Endothelial cell of umbilical vein (primary cell): ENCODE measurements at regions not wholly inside any gene's neighbourhood (a gene's known extent, or its start where the extent isn't known, plus 50 kb on each side); places are given as distances from the start of the nearest gene placed in this dataset.

Source experiments
- BruUV-seq: library from RNA; stranded (reverse); fragments of 400-500 nt; replicated peaks from 2 replicates; lab custom pipeline; 2021; lab: Mats Ljungman, UMichigan
- CTCF ChIA-PET: fragments of 300-600, 350-600 bp; sonication (Branson Sonifier 250); formaldehyde crosslinking; loops from one replicate; lab custom pipeline; 2021; ENCODE audit warnings: antibody characterized with exemption, inconsistent platforms; lab: Charles Lee
- POLR2A ChIA-PET: fragments of 300-600, 350-600 bp; sonication (Branson Sonifier 250); formaldehyde crosslinking; loops from one replicate; lab custom pipeline; 2021; ENCODE audit warnings: antibody characterized with exemption, inconsistent platforms; lab: Charles Lee
- DNase-seq: peaks from one replicate; pipeline ENCODE4 v3.0.0-alpha.2; 2011; ENCODE audit warnings: low read depth, low spot score
- FAIRE-seq: peaks from 2 replicates; lab custom pipeline; 2011; peaks lifted over from hg19 to GRCh38; lab: Jason Lieb, UNC
- H2AFZ ChIP-seq: 2 replicates; pipeline ENCODE4 v1.6.0; 2012; ENCODE audit warnings: low read depth, low read length, control low read depth, inconsistent platforms
- H3K27ac ChIP-seq: 2 replicates; pipeline ENCODE4 v1.5.1; 2011; ENCODE audit warnings: low read depth, mild to moderate bottlenecking, control low read depth, low read length, moderate library complexity; ENCODE audit not compliant: insufficient read depth
- H3K27me3 ChIP-seq, 2 experiments: 2 replicates each; pipeline versions ENCODE4 v1.6.0 to v1.6.1; 2011; ENCODE audit warnings: low read length in 2 of 2, mixed read lengths in 1 of 2; ENCODE audit not compliant: control insufficient read depth in 2 of 2, insufficient read depth in 2 of 2
- H3K36me3 ChIP-seq, 2 experiments: 2 replicates in 1 of 2; 3 replicates in 1 of 2; pipeline ENCODE4 v1.5.1; 2011; ENCODE audit warnings: low read length in 2 of 2, mild to moderate bottlenecking in 1 of 2, moderate library complexity in 1 of 2; ENCODE audit not compliant: control insufficient read depth in 2 of 2, insufficient read depth in 2 of 2; ENCODE audit errors: extremely low read depth in 1 of 2
- H3K4me1 ChIP-seq: 3 replicates; pipeline ENCODE4 v1.5.1; 2011; ENCODE audit warnings: mild to moderate bottlenecking, low read length; ENCODE audit not compliant: control insufficient read depth, insufficient read depth; ENCODE audit errors: extremely low read depth
- H3K4me2 ChIP-seq: 2 replicates; pipeline ENCODE4 v1.6.1; 2011; ENCODE audit warnings: low read length, control low read depth, mixed read lengths; ENCODE audit not compliant: insufficient read depth
- H3K4me3 ChIP-seq, 3 experiments: fragments of 200-600 bp in 1 of 3; sonication (generic), shearing (Covaris generic) in 1 of 3; replicated peaks in 1 of 3; 2 replicates each; pipeline ENCODE4 v1.5.1; 2011 to 2016; ENCODE audit warnings: control low read depth in 3 of 3, low read length in 3 of 3, mild to moderate bottlenecking in 2 of 3, inconsistent platforms in 1 of 3, low read depth in 1 of 3, moderate library complexity in 1 of 3; ENCODE audit not compliant: insufficient read depth in 1 of 3
- H3K79me2 ChIP-seq: 2 replicates; pipeline ENCODE4 v1.6.0; 2012; ENCODE audit warnings: low read length, inconsistent platforms; ENCODE audit not compliant: control insufficient read depth, insufficient read depth
- H3K9ac ChIP-seq: replicated peaks from 2 replicates; pipeline ENCODE3; 2011; ENCODE audit warnings: low read length, control low read depth; ENCODE audit not compliant: insufficient read depth; ENCODE audit errors: extremely low read depth
- H3K9me1 ChIP-seq: replicated peaks from 3 replicates; pipeline ENCODE4 v1.6.0; 2011; ENCODE audit warnings: mild to moderate bottlenecking, low read length; ENCODE audit not compliant: control insufficient read depth, insufficient read depth; ENCODE audit errors: extremely low read depth
- H3K9me3 ChIP-seq: replicated peaks from 2 replicates; pipeline ENCODE4 v1.5.1; 2012; ENCODE audit warnings: low read length, inconsistent platforms; ENCODE audit not compliant: control insufficient read depth, insufficient read depth
- H4K20me1 ChIP-seq: replicated peaks from 2 replicates; pipeline ENCODE3; 2011; ENCODE audit warnings: mild to moderate bottlenecking, low read length; ENCODE audit not compliant: control insufficient read depth, insufficient read depth; ENCODE audit errors: extremely low read depth
- EZH2 ChIP-seq: IDR thresholded peaks from 2 replicates; pipeline ENCODE4 v1.6.1; 2012; ENCODE audit warnings: borderline replicate concordance, low read depth, mild to moderate bottlenecking, moderate library complexity, low read length, inconsistent platforms; ENCODE audit not compliant: severe bottlenecking
- FOS ChIP-seq: IDR thresholded peaks from 2 replicates; pipeline ENCODE4 v1.6.1; 2011; ENCODE audit warnings: mild to moderate bottlenecking, low read length, moderate library complexity, borderline replicate concordance; ENCODE audit not compliant: insufficient read depth
- GATA2 ChIP-seq: IDR thresholded peaks from 2 replicates; pipeline ENCODE4 v1.7.0; 2011; ENCODE audit warnings: low read depth, mild to moderate bottlenecking, moderate library complexity, mixed read lengths, low read length; ENCODE audit not compliant: insufficient read length, insufficient read depth
- JUN ChIP-seq: IDR thresholded peaks from 2 replicates; pipeline ENCODE4 v1.6.1; 2011; ENCODE audit warnings: borderline replicate concordance, low read depth; ENCODE audit not compliant: insufficient read length, insufficient read depth
- MAX ChIP-seq: IDR thresholded peaks from 2 replicates; pipeline ENCODE4 v1.6.1; 2011; ENCODE audit not compliant: insufficient read depth, insufficient read length
- MYC ChIP-seq: IDR thresholded peaks from one replicate; pipeline ENCODE4 v1.6.1; 2011; ENCODE audit warnings: mild to moderate bottlenecking, low read depth, low read length
- POLR2A ChIP-seq: IDR thresholded peaks from 2 replicates; pipeline ENCODE4 v1.6.1; 2012; ENCODE audit warnings: low read depth, mild to moderate bottlenecking, control low read depth, low read length
- POLR2AphosphoS5 ChIP-seq: IDR thresholded peaks from 2 replicates; pipeline ENCODE4 v1.6.1; 2012; ENCODE audit warnings: low read depth, mild to moderate bottlenecking, control low read depth, low read length, moderate library complexity; ENCODE audit not compliant: insufficient read depth
- dilution Hi-C: fragments of 300-500 bp; cut with MboI; formaldehyde crosslinking; loops from one replicate; pipeline ENCODE4 v1.15.0; 2019; ENCODE audit warnings: low sequenced_read_pairs; ENCODE audit not compliant: extremely low pct_ligation_motif_present
- intact Hi-C: fragments of 100-400 bp; cut with micrococcal nuclease; formaldehyde crosslinking; loops from one replicate; pipeline ENCODE4 v1.10.0; 2022
- TF ChIP-seq, protein P1 (sequence below), 2 donors: IDR thresholded peaks; 1 replicate in 1 of 2; 2 replicates in 1 of 2; pipeline ENCODE4 v1.5.1; 2011; ENCODE audit warnings: low read length in 2 of 2, mild to moderate bottlenecking in 2 of 2, moderate library complexity in 2 of 2, control low read depth in 1 of 2, inconsistent platforms in 1 of 2, low read depth in 1 of 2; ENCODE audit not compliant: insufficient read depth in 1 of 2; ENCODE audit errors: extremely low read depth in 1 of 2

- Histone ChIP-seq H3K4me1 (peaks cover 17% of the 10 kb centered on the region), H3K4me3 (no peak overlapping the region), H4K20me1 (no peaks in the 10 kb centered on the region), H3K9me1 (no peaks in the 10 kb centered on the region), H3K9ac (no peak overlapping the region), H2AFZ (no peak overlapping the region), H3K9me3 (no peaks in the 10 kb centered on the region), H3K4me2 (no peak overlapping the region), H3K27ac (no peak overlapping the region), H3K36me3 (no peaks in the 10 kb centered on the region), H3K79me2 (no peaks in the 10 kb centered on the region), H3K27me3 (no peaks in the 10 kb centered on the region)
- POLR2A ChIA-PET = no interaction called here
- DNase-seq (no peak), FAIRE-seq (no peak)
- dilution Hi-C loops = no loop called here
- CTCF ChIA-PET = interaction anchor here (0.9 kb wide), 1 partner anchor 339 kb away, joined by 3 read pairs; no protein-coding TSS in a partner anchor
- no TSS peak for BruUV-seq
- TF ChIP-seq GATA2 (no peak), POLR2AphosphoS5 (no peak)
- intact Hi-C loops = no loop called here
Observed at GRCh38 chr1:172863031-172863430, 187.7 kb downstream of the TNFSF18 start.

DNA sequence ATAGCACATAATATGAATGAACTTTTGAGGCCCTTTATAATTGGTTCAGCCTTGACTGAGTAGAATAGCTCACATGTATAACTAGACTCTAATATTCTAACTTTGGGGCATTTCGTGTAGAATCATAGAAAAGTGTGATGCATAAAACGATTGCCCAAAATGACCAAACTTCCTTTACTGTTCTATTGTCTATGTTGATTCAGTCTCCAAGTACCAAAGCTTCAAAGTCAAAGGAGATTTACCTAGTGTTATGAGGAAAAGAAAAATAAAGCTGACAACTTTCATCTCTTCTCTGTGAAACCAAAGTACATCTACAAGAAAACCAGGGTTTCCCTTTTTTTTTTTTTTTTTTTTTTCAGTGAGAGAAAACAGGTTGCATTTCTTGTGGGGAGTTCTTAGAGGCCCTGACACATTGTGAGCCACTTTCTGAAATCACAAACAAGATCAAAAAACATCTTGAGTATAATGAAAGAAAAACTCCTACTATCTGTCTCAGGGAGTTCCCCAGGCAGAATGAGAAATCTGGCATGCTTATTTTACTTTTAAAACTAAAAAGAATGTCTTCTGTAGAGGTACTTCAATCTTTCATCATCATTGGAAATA is 183.4 kb downstream of the TNFSF18 start:
- no peak overlapping the region for H3K4me2 ChIP-seq
- no peak overlapping the region for H3K4me3 ChIP-seq
- no peak overlapping the region for H3K9ac ChIP-seq
- H2AFZ ChIP-seq = no peak overlapping the region
- H3K9me3 ChIP-seq = no peaks in the 10 kb centered on the region
- TF ChIP-seq JUN = no peak
- no peak for TF ChIP-seq FOS
- TF ChIP-seq, protein P1, sequence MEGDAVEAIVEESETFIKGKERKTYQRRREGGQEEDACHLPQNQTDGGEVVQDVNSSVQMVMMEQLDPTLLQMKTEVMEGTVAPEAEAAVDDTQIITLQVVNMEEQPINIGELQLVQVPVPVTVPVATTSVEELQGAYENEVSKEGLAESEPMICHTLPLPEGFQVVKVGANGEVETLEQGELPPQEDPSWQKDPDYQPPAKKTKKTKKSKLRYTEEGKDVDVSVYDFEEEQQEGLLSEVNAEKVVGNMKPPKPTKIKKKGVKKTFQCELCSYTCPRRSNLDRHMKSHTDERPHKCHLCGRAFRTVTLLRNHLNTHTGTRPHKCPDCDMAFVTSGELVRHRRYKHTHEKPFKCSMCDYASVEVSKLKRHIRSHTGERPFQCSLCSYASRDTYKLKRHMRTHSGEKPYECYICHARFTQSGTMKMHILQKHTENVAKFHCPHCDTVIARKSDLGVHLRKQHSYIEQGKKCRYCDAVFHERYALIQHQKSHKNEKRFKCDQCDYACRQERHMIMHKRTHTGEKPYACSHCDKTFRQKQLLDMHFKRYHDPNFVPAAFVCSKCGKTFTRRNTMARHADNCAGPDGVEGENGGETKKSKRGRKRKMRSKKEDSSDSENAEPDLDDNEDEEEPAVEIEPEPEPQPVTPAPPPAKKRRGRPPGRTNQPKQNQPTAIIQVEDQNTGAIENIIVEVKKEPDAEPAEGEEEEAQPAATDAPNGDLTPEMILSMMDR (IDR thresholded peaks at IDR 0.05; ENCODE audit: extremely low read depth in 1 of 2, insufficient read depth in 1 of 2, low read depth in 1 of 2, low read length in 2 of 2) = no peak
- TF ChIP-seq EZH2 = no peak
- no peak for TF ChIP-seq MAX
- TF ChIP-seq MYC = no peak
- TF ChIP-seq GATA2 = no peak
- no peak for TF ChIP-seq POLR2A
- TF ChIP-seq POLR2AphosphoS5 = no peak
- FAIRE-seq (no peak), DNase-seq (no peak)
- no peaks in the 10 kb centered on the region for H3K36me3 ChIP-seq
- no peaks in the 10 kb centered on the region for H3K4me1 ChIP-seq
- ChIA-PET POLR2A (interaction anchor here (0.6 kb wide), 1 partner anchor 58 kb away, joined by 9 read pairs; no protein-coding TSS in a partner anchor), CTCF (no interaction called here)
- no peak overlapping the region for H3K27ac ChIP-seq
- no peaks in the 10 kb centered on the region for H4K20me1 ChIP-seq
- dilution Hi-C loops = no loop called here
- no TSS peak for BruUV-seq
- no peaks in the 10 kb centered on the region for H3K9me1 ChIP-seq
- H3K79me2 ChIP-seq = no peaks in the 10 kb centered on the region
- intact Hi-C loops = no loop called here
- H3K27me3 ChIP-seq = no peaks in the 10 kb centered on the region
